ENCODE measurements at regions not wholly inside any gene's neighbourhood (a gene's known extent, or its start where the extent isn't known, plus 50 kb on each side); places are given as distances from the start of the nearest gene placed in this dataset.
A peak's percentile ranks its signal among the peaks of the same experiment; 100 is the strongest.

DNA sequence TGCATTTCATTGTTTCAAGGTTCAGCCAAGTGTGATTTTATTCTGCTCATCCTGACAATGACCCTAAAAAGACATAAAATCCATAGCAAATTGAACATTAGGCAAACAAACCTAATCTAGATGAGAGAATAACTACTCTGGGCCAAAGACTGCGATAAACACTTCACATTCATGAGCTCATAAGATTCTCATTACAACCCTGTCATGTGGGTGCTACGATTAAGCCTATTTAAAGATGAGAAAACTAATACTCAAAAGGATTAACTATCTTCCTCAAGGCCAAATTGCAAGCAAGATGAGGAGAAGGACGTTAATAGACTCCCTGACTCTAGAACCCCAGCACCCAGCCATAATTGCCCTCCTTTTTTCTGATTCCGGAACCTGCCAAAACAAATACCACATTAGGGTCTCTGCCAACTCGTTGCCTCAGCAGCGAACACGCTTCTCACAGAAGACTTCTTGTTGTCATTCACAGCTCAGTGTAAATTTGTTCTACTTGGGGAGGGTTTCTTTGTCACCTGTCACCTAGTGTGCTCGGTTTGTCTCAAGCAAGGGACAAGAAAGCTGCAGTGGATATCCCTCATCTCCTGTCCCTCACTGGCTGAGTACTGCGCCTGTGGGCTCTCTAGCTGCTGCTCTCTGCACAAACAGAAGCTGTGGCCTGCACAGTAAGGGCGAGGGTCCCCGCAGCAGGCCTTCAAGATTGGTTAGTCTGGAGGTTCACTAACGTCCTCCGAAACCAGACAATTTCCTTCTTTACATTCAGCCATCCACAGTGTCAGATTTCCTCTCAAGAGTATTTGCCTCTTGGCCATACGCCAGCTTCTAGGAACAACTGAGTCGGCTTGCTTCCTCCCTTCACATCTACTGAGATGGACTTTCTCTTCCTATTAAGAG, 200.0 kb upstream of the UBE2E2 start:
- 0 out of 2 replicates have a peak overlapping the region, but pooled peaks have one; percentile 12 for H3K4me3 ChIP-seq
- H3K9ac ChIP-seq (ENCODE audit: insufficient read length), result no peak overlapping the region
- DNase-seq (ENCODE audit: low read depth, low spot score), result no peak
- no peaks in the 10 kb centered on the region for H3K9me3 ChIP-seq (ENCODE audit: low read depth, low read length)
- TF ChIP-seq POLR2AphosphoS5 (IDR thresholded peaks at IDR 0.05; ENCODE audit: borderline replicate concordance, low read depth, low read length), result no peak
- no peak for TF ChIP-seq EZH2 (IDR thresholded peaks at IDR 0.05)
- TF ChIP-seq FOXP2 (optimal IDR thresholded peaks at IDR 0.05; ENCODE audit: control extremely low read depth, extremely low read length, insufficient read depth), result no peak
- H3K27ac ChIP-seq, result no peak overlapping the region
- no peaks in the 10 kb centered on the region for H3K36me3 ChIP-seq (ENCODE audit: insufficient read depth, low read length)

DNA sequence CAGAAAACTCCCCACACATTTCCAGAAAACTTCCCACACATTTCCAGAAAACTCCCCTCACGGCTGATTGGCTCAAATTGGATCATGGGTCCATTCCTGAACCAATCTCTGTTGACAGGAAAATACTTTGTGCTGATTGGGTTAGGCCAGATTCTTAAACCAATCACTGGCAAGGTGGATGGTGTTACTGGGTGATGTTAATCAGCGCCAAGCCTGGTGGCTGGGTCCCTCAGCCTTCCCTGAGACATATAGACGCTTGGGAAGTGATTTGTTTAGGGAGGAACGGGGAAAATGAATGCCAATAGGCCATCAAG, 199.4 kb upstream of the UBE2E2 start:
- Histone ChIP-seq H3K4me3 (no peak overlapping the region), H3K9me3 (ENCODE audit: low read depth, low read length) (no peaks in the 10 kb centered on the region), H3K27ac (no peak overlapping the region), H3K9ac (ENCODE audit: insufficient read length) (no peak overlapping the region), H3K36me3 (ENCODE audit: insufficient read depth, low read length) (no peaks in the 10 kb centered on the region)
- no peak for TF ChIP-seq FOXP2 (optimal IDR thresholded peaks at IDR 0.05; ENCODE audit: control extremely low read depth, extremely low read length, insufficient read depth)
- no peak for TF ChIP-seq EZH2 (IDR thresholded peaks at IDR 0.05)
- no peak for TF ChIP-seq POLR2AphosphoS5 (IDR thresholded peaks at IDR 0.05; ENCODE audit: borderline replicate concordance, low read depth, low read length)
- DNase-seq (ENCODE audit: low read depth, low spot score), result no peak

DNA sequence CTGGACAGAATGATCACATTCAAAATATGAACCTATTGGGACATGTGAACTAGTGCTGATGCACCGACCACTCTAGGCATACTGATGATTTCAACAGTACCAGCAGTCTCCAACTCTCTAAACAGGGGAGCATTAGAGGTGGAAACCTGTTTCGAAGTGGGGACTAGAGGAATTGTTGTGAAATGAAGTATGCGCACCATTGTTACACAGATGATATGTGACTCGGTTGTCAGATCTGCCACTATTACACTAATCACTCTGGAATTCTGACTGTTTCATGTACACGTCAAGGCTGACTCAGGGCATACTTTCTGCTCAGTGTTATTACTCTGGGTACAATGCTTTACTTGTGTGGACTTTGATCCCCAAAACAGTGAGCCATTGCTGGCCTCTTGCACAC, 198.2 kb upstream of the UBE2E2 start:
- DNase-seq (ENCODE audit: low read depth, low spot score), result no peak
- Histone ChIP-seq H3K27ac (no peak overlapping the region), H3K9ac (ENCODE audit: insufficient read length) (no peak overlapping the region)

GRCh38 chr3:23017801-23018200, 185.3 kb upstream of the UBE2E2 start:
- Histone ChIP-seq H3K27ac (no peak overlapping the region), H3K9ac (ENCODE audit: insufficient read length) (no peak overlapping the region), H3K4me3 (no peak overlapping the region), H3K36me3 (ENCODE audit: insufficient read depth, low read length) (no peaks in the 10 kb centered on the region), H3K9me3 (ENCODE audit: low read depth, low read length) (no peaks in the 10 kb centered on the region)
- TF ChIP-seq POLR2AphosphoS5 (IDR thresholded peaks at IDR 0.05; ENCODE audit: borderline replicate concordance, low read depth, low read length), result no peak
- no peak for TF ChIP-seq EZH2 (IDR thresholded peaks at IDR 0.05)
- DNase-seq (ENCODE audit: low read depth, low spot score), result no peak

More for the DNA sequence above, 198.2 kb upstream of the UBE2E2 start:
- no peaks in the 10 kb centered on the region for H3K36me3 ChIP-seq (ENCODE audit: insufficient read depth, low read length)
- TF ChIP-seq POLR2AphosphoS5 (IDR thresholded peaks at IDR 0.05; ENCODE audit: borderline replicate concordance, low read depth, low read length) (no peak), FOXP2 (optimal IDR thresholded peaks at IDR 0.05; ENCODE audit: control extremely low read depth, extremely low read length, insufficient read depth) (no peak), EZH2 (IDR thresholded peaks at IDR 0.05) (no peak)
- H3K4me3 ChIP-seq, result no peak overlapping the region
- H3K9me3 ChIP-seq (ENCODE audit: low read depth, low read length), result no peaks in the 10 kb centered on the region

DNA sequence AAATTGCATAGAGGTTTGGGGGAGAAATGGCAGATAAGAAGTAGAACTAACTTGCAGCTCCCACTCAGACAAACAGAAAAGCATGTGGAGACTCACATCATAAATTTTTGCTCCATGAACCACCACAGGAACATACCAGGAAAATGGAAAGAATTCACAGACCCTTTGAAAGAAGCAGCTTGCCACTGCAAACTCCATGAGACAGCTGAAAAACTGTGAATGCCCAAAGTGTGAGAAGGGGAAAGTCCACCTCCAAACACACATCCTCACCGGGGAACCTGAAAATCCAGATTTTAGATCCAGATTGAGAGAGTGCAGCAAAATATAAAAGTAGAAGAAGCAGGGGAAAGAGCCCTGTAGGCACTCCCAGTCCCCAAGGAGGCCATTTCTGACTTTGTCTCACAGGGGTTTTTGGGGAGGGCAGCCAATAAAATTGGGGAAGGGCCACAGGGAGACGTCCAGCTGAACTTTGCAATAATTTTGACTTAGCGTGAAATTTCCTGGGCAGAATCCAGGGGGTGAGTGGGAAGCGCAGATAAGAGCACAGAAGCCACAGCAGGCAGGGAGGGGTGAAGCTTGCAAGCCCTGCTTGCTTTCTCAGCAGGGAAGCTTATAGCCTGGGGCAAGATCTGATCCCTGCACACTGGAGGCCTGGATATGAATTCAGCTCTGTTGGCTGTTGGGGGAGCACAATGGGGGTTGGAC, 183.4 kb upstream of the UBE2E2 start:
- Histone ChIP-seq H3K9me3 (ENCODE audit: low read depth, low read length) (no peaks in the 10 kb centered on the region), H3K9ac (ENCODE audit: insufficient read length) (no peak overlapping the region), H3K36me3 (ENCODE audit: insufficient read depth, low read length) (no peaks in the 10 kb centered on the region), H3K27ac (no peak overlapping the region), H3K4me3 (peak overlapping the region; percentile 38)
- no peak for DNase-seq (ENCODE audit: low read depth, low spot score)
- TF ChIP-seq EZH2 (IDR thresholded peaks at IDR 0.05), result no peak
- no peak for TF ChIP-seq FOXP2 (optimal IDR thresholded peaks at IDR 0.05; ENCODE audit: control extremely low read depth, extremely low read length, insufficient read depth)
- no peak for TF ChIP-seq POLR2AphosphoS5 (IDR thresholded peaks at IDR 0.05; ENCODE audit: borderline replicate concordance, low read depth, low read length)

DNA sequence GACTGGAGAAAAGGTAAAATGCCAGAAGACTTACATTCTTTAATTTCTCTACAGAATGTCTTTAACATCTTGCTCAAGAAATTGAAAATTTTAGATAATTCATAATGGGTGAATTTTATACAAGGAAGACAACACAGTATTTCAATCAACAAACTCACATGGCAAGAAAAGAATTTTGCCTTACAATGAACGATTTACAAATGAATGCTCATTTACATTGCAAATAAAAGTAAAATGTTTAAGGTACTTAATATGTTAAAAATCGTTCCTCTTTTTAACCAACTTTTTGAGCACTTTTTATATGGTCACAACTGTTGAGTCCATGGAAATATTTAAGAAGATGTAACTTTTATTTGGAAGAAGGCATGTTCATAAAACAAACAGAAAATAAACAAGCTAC, 174.8 kb upstream of the UBE2E2 start:
- Histone ChIP-seq H3K36me3 (ENCODE audit: insufficient read depth, low read length) (no peaks in the 10 kb centered on the region), H3K27ac (no peak overlapping the region), H3K9ac (ENCODE audit: insufficient read length) (no peak overlapping the region), H3K9me3 (ENCODE audit: low read depth, low read length) (no peaks in the 10 kb centered on the region), H3K4me3 (no peak overlapping the region)
- no peak for DNase-seq (ENCODE audit: low read depth, low spot score)
- TF ChIP-seq EZH2 (IDR thresholded peaks at IDR 0.05) (no peak), FOXP2 (optimal IDR thresholded peaks at IDR 0.05; ENCODE audit: control extremely low read depth, extremely low read length, insufficient read depth) (no peak), POLR2AphosphoS5 (IDR thresholded peaks at IDR 0.05; ENCODE audit: borderline replicate concordance, low read depth, low read length) (no peak)

GRCh38 chr3:23029001-23029400, 174.1 kb upstream of the UBE2E2 start:
- H3K9ac ChIP-seq (ENCODE audit: insufficient read length), result no peak overlapping the region
- TF ChIP-seq EZH2 (IDR thresholded peaks at IDR 0.05), result no peak
- TF ChIP-seq FOXP2 (optimal IDR thresholded peaks at IDR 0.05; ENCODE audit: control extremely low read depth, extremely low read length, insufficient read depth), result no peak
- no peak for TF ChIP-seq POLR2AphosphoS5 (IDR thresholded peaks at IDR 0.05; ENCODE audit: borderline replicate concordance, low read depth, low read length)
- no peak for DNase-seq (ENCODE audit: low read depth, low spot score)
- H3K9me3 ChIP-seq (ENCODE audit: low read depth, low read length), result no peaks in the 10 kb centered on the region
- H3K27ac ChIP-seq, result no peak overlapping the region
- H3K4me3 ChIP-seq, result no peak overlapping the region
- no peaks in the 10 kb centered on the region for H3K36me3 ChIP-seq (ENCODE audit: insufficient read depth, low read length)

DNA sequence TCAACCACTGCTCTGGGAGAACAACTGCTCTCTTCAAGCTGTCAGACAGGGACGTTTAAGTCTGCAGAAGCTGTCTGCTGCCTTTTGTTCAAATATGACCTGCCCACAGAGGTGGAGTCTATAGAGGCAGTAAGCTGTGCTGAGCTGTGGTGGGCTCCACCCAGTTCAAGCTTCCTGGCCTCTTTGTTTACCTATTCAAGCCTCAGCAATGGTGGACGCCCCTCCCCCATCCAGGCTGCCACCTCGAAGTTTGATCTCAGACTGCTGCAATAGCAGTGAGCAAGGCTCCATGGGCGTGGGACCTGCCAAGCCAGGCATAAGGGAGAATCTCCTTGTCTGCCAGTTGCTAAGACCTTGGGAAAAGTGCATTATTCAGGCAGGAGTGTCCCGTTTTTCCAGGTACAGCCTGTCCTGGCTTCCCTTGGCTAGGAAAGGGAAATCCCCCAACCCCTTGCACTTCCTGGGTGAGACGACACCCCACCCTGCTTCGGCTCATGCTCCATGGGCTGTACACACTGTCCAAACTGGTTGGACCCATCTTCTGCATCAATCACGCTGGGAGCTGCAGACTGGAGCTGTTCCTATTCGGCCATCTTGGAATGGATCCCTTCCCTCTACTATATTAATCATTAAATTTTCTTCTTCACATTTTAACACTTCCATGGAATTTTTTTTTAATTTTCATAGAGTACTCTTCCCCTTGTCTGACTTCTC, 167.0 kb upstream of the UBE2E2 start:
- no peak overlapping the region for H3K9ac ChIP-seq (ENCODE audit: insufficient read length)
- no peak for DNase-seq (ENCODE audit: low read depth, low spot score)
- no peaks in the 10 kb centered on the region for H3K36me3 ChIP-seq (ENCODE audit: insufficient read depth, low read length)
- H3K9me3 ChIP-seq (ENCODE audit: low read depth, low read length), result no peaks in the 10 kb centered on the region
- H3K27ac ChIP-seq, result no peak overlapping the region
- TF ChIP-seq FOXP2 (optimal IDR thresholded peaks at IDR 0.05; ENCODE audit: control extremely low read depth, extremely low read length, insufficient read depth) (no peak), EZH2 (IDR thresholded peaks at IDR 0.05) (no peak), POLR2AphosphoS5 (IDR thresholded peaks at IDR 0.05; ENCODE audit: borderline replicate concordance, low read depth, low read length) (no peak)
- no peak overlapping the region for H3K4me3 ChIP-seq

Measured in SK-N-MC (cell line).